ENCODE measurements at regions not wholly inside any gene's neighbourhood (a gene's known extent, or its start where the extent isn't known, plus 50 kb on each side); places are given as distances from the start of the nearest gene placed in this dataset.

GRCh38 chr11:70641369-70641768 is 243.0 kb downstream of the CTTN start:
- POLR2A ChIA-PET: no interaction called here
- CTCF ChIA-PET: no interaction called here

DNA sequence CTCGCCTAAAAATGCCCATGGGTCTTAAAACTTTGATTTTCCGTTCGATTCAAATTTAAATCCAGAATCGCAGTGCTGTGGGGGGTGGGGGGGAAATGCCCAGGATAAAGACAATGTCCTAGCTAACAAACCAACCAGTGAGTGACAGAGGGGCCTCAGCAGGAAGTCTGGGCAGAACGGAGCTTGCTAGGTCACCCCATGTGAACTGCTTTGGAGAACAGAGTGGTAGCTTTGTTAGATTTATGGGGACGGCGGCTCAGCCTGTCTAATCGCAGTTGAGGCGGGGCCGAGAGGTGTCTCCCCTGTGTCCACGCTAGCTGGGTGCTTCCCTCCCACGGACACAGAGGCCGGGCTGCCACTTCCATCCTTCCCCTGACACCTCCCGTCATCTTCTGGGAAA is 243.9 kb downstream of the CTTN start:
- POLR2A ChIA-PET: no interaction called here

GRCh38 chr11:70643642-70644041 is 245.3 kb downstream of the CTTN start:
- ChIA-PET CTCF (no interaction called here), POLR2A (no interaction called here)

More for the DNA sequence above, 243.9 kb downstream of the CTTN start:
- CTCF ChIA-PET: no interaction called here

- ChIA-PET POLR2A (no interaction called here), CTCF (no interaction called here)
Observed at GRCh38 chr11:70644343-70645060, 246.2 kb downstream of the CTTN start.

DNA sequence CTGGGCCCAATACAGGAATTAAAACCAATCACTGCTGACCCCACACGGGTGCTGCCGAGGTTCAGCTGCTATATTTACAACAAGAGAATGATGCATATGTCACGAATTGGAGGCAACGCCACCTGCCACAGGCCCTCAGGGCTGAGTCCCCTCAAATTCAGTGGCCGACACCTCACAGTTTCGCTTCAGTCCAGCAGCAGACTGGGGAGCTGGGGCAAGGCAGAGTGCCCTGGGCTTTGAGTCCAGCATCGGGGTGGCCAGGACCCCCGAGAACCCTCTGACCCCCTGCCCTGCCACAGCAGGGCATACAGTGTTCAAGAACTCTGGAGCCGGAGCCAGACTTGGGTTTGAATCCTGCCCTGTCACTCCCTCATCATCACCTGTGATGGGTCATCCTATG is 247.2 kb downstream of the CTTN start:
- ChIA-PET POLR2A (no interaction called here), CTCF (interaction anchor here (0.6 kb wide), 1 partner anchor 384 kb away, joined by 5 read pairs; no protein-coding TSS in a partner anchor)

- ChIA-PET POLR2A (no interaction called here), CTCF (no interaction called here)
Observed at GRCh38 chr11:70646272-70647049, 248.1 kb downstream of the CTTN start.

GRCh38 chr11:70647188-70648166 is 249.1 kb downstream of the CTTN start:
- ChIA-PET POLR2A (no interaction called here), CTCF (no interaction called here)

GRCh38 chr11:70650075-70650909 is 252.0 kb downstream of the CTTN start:
- CTCF ChIA-PET: no interaction called here
- POLR2A ChIA-PET: no interaction called here

DNA sequence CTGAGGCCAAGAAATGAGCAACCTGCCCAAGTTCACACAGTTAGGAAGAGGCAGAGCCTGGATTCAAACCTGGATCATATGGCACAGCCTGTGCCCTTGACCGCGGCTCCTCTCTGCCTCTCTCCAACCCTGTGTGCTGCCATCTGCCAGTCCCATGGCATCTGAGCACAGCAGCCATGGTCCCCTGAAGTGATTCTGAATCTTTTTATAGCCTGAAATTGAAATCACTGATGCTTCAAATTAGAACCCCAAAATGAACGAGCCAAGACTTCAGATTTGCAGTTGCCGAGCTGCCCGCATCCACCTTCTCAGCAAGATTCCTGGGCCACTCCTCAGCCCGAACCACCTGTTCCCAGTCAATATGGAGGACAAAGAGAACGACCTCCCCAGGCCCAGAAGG is 252.7 kb downstream of the CTTN start:
- POLR2A ChIA-PET: no interaction called here
- CTCF ChIA-PET: no interaction called here

DNA sequence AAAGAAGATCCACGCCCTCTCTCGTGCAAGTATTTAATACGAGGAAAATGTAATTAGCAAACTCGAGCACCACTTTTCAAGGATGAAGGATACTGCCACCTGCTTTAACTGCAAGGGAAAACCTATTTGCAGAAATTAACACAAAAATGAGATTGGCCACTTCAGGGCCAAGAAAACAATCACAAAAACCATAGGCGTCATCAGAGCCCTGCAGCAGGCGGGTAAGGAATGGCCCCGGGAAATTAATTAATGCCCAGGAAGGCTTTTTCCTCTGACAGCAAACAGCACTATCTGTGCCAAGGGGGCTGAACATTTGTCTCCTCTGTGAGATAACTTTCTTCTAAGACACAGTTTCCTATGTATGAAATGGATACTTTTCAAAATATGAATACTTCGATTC is 255.7 kb downstream of the CTTN start:
- POLR2A ChIA-PET: no interaction called here
- CTCF ChIA-PET: no interaction called here

GRCh38 chr11:70655816-70656215 is 257.5 kb downstream of the CTTN start:
- CTCF ChIA-PET: no interaction called here
- POLR2A ChIA-PET: no interaction called here

DNA sequence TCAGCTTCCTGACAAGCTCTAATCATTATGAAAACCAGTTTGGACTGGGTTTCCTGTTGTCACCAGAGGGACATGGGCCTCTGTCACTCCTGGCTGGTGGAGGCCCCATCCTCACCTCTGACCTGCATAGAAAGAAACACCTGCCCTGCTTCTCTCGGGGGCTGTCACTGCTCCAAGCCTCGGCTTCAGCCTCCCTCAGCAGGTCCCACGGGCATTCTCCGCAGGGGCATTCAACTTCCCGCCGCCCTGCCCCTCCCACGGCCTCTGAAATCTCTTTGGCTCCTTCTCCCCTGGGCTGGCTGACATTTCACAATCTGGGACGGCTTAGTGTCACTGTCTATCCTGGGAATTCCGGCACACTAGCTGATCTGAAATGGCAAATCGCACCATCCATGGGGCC is 257.9 kb downstream of the CTTN start:
- CTCF ChIA-PET: no interaction called here

GRCh38 chr11:70660059-70660888 is 261.9 kb downstream of the CTTN start:
- ChIA-PET POLR2A (no interaction called here), CTCF (interaction anchor here (0.5 kb wide), 1 partner anchor 39 kb away, joined by 3 read pairs; no protein-coding TSS in a partner anchor)

More for the DNA sequence above, 257.9 kb downstream of the CTTN start:
- POLR2A ChIA-PET: no interaction called here

- ChIA-PET POLR2A (no interaction called here), CTCF (interaction anchor here (0.5 kb wide), 1 partner anchor 38 kb away, joined by 3 read pairs; no protein-coding TSS in a partner anchor)
Observed at GRCh38 chr11:70660889-70661197, 262.5 kb downstream of the CTTN start.

DNA sequence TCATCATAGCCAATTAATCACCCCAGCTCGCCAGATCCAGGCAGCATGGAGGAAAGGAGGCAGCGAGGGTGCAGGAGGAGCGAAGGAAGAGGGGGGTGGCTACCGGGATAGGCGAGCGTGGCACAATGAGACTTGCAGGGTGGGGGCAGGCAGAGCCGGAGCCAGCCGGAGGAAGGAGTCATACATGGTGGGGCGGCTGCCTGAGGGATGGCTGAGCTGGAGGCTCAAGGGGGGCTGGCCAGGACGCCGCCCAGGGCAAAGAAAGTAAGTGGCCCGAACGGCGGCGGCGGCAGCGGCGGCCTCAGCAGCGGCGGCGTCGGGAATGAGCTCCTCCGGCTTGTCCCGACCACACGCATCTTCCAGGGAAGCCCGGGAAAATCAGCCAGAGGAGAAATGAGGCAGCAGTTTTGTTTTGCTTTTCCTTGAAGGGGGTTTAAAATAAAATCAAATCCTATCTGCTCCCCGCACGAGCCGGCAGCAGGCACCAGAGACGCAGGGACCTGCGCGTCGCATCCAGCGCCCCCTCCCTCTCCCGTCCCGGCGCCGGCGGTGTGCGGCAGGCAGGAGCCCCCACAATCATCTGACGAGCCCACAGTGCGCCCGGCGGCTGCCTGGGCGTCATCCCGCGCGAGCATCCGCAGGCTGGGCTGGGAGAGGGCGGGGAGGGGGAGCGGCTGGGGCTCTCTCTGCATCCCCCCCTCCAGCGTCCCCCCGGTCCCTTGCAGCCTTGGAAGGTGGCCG is 263.6 kb downstream of the CTTN start:
- CTCF ChIA-PET: no interaction called here
- POLR2A ChIA-PET: no interaction called here

DNA sequence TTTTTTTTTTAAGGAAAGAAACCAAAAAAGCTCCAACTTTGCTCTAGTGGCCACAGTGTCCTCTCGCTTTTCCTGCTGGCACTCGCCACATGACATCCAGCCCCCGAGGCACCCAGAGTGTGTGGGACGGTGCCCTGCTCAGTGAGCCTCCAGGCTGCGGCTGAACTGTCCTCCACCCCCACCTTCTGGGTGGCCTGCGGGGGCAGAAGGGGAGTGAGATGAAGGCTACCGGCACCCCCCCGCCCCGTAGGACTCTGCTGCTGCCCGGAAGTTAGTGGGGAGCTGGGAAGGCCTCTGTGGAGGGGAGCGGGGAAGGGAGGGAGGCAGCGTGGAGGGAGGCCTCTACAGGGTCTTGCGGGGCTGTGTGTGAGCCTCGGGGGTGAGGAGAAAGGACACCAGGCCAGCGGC is 264.4 kb downstream of the CTTN start:
- CTCF ChIA-PET: no interaction called here

GRCh38 chr11:70663815-70664214 is 265.5 kb downstream of the CTTN start:
- ChIA-PET CTCF (no interaction called here), POLR2A (no interaction called here)

More for the DNA sequence above, 264.4 kb downstream of the CTTN start:
- POLR2A ChIA-PET: no interaction called here

GRCh38 chr11:70666311-70666710 is 268.0 kb downstream of the CTTN start:
- ChIA-PET CTCF (no interaction called here), POLR2A (no interaction called here)
